ENCODE measurements at regions not wholly inside any gene's neighbourhood (a gene's known extent, or its start where the extent isn't known, plus 50 kb on each side); places are given as distances from the start of the nearest gene placed in this dataset.

DNA sequence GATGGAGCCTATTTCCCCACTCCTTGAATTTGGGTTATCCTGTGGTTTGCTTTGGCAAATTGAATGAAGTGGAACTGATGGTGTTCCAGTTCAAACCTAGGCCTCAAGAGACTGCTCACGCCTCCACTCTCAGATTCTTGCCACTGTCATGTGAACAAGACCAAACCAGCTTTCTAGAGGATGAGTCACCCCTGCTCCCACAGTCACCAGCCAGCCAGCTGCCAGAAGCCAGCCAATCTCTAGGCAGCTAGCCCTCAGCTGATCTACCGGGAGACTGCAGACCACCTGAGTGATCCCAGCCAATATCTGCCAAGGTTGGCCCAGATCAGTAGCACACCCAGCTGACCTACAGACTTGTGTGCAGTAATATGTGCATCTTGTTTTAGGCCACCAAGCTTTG, 300.6 kb downstream of the TMEM38B start:
- no peak for TF ChIP-seq SP1 (IDR thresholded peaks at IDR 0.05)
- TF ChIP-seq HDGF (IDR thresholded peaks at IDR 0.05; ENCODE audit: borderline replicate concordance): no peak
- no peak for TF ChIP-seq FOXM1 (IDR thresholded peaks at IDR 0.05; ENCODE audit: borderline replicate concordance)
- TF ChIP-seq ELF4 (IDR thresholded peaks at IDR 0.05): no peak
- no peak for TF ChIP-seq ARNT (IDR thresholded peaks at IDR 0.05)
- TF ChIP-seq NFRKB (IDR thresholded peaks at IDR 0.05): no peak
- TF ChIP-seq FOXA1 (IDR thresholded peaks at IDR 0.05): no peak
- no peak for TF ChIP-seq FOXK2 (IDR thresholded peaks at IDR 0.05)
- no peak for TF ChIP-seq BHLHE40 (IDR thresholded peaks at IDR 0.05; ENCODE audit: borderline replicate concordance)
- TF ChIP-seq SUZ12 (IDR thresholded peaks at IDR 0.05): no peak
- no peak for TF ChIP-seq TARDBP (IDR thresholded peaks at IDR 0.05)
- TF ChIP-seq, protein P1, sequence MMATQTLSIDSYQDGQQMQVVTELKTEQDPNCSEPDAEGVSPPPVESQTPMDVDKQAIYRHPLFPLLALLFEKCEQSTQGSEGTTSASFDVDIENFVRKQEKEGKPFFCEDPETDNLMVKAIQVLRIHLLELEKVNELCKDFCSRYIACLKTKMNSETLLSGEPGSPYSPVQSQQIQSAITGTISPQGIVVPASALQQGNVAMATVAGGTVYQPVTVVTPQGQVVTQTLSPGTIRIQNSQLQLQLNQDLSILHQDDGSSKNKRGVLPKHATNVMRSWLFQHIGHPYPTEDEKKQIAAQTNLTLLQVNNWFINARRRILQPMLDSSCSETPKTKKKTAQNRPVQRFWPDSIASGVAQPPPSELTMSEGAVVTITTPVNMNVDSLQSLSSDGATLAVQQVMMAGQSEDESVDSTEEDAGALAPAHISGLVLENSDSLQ (IDR thresholded peaks at IDR 0.05): no peak
- no peak for TF ChIP-seq L3MBTL2 (conservative IDR thresholded peaks at IDR 0.05)
- CTCF ChIA-PET: no interaction called here
- DNase-seq (ENCODE audit: extremely low spot score): no peak
- POLR2A ChIA-PET: no interaction called here

DNA sequence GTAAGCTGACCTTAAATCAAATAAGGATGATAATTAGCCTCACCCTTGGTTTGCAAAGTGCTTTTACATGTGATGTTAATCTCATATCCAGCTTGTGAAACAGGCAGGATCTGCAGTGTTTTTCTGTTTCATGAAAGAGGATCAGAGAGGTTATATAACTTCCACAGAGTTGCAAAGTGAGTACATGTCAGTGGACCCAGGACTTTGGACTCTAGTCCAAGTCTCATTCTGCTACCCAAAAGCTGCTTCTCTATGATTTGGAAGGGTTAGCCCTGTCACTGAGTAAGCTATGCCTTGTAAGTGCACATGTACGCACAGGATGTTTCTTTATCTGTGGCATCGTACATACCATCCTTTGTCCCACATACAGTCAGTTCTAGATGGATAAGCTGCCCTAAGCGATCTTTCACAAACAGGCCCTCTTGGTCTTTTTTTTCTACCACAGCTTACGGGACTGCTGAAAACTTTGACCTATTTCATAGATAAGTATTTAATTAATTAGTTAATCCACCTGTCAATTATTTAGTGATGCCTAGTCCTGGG, 322.9 kb downstream of the TMEM38B start:
- no peak for DNase-seq (ENCODE audit: extremely low spot score)
- TF ChIP-seq FOXM1 (IDR thresholded peaks at IDR 0.05; ENCODE audit: borderline replicate concordance): no peak
- TF ChIP-seq ZNF384 (IDR thresholded peaks at IDR 0.05): no peak
- no peak for TF ChIP-seq SP1 (IDR thresholded peaks at IDR 0.05)
- TF ChIP-seq LEF1 (IDR thresholded peaks at IDR 0.05; ENCODE audit: borderline replicate concordance): no peak
- no peak for TF ChIP-seq ARNT (IDR thresholded peaks at IDR 0.05)
- TF ChIP-seq L3MBTL2 (conservative IDR thresholded peaks at IDR 0.05): no peak
- no peak for TF ChIP-seq TARDBP (IDR thresholded peaks at IDR 0.05)
- no peak for TF ChIP-seq HDGF (IDR thresholded peaks at IDR 0.05; ENCODE audit: borderline replicate concordance)
- no peak for TF ChIP-seq FOXK2 (IDR thresholded peaks at IDR 0.05)
- no peak for TF ChIP-seq CTBP1 (IDR thresholded peaks at IDR 0.05; ENCODE audit: borderline replicate concordance)
- TF ChIP-seq, protein P1 (IDR thresholded peaks at IDR 0.05): no peak
- ChIA-PET POLR2A (no interaction called here), CTCF (no interaction called here)

- ChIA-PET POLR2A (no interaction called here), CTCF (no interaction called here)
- TF ChIP-seq ZNF384 (IDR thresholded peaks at IDR 0.05): no peak
- TF ChIP-seq ARNT (IDR thresholded peaks at IDR 0.05): no peak
- no peak for TF ChIP-seq CTBP1 (IDR thresholded peaks at IDR 0.05; ENCODE audit: borderline replicate concordance)
- TF ChIP-seq FOXM1 (IDR thresholded peaks at IDR 0.05; ENCODE audit: borderline replicate concordance): no peak
- TF ChIP-seq TARDBP (IDR thresholded peaks at IDR 0.05): no peak
- TF ChIP-seq SP1 (IDR thresholded peaks at IDR 0.05): no peak
- TF ChIP-seq SUZ12 (IDR thresholded peaks at IDR 0.05): no peak
- no peak for TF ChIP-seq NFRKB (IDR thresholded peaks at IDR 0.05)
- TF ChIP-seq HDGF (IDR thresholded peaks at IDR 0.05; ENCODE audit: borderline replicate concordance): no peak
- TF ChIP-seq LEF1 (IDR thresholded peaks at IDR 0.05; ENCODE audit: borderline replicate concordance): no peak
- TF ChIP-seq ELF4 (IDR thresholded peaks at IDR 0.05): no peak
- no peak for TF ChIP-seq FOXK2 (IDR thresholded peaks at IDR 0.05)
- TF ChIP-seq BHLHE40 (IDR thresholded peaks at IDR 0.05; ENCODE audit: borderline replicate concordance): no peak
- TF ChIP-seq, protein P1 (IDR thresholded peaks at IDR 0.05): no peak
- no peak for DNase-seq (ENCODE audit: extremely low spot score)
Observed at GRCh38 chr9:106019039-106019680, 324.8 kb downstream of the TMEM38B start.

DNA sequence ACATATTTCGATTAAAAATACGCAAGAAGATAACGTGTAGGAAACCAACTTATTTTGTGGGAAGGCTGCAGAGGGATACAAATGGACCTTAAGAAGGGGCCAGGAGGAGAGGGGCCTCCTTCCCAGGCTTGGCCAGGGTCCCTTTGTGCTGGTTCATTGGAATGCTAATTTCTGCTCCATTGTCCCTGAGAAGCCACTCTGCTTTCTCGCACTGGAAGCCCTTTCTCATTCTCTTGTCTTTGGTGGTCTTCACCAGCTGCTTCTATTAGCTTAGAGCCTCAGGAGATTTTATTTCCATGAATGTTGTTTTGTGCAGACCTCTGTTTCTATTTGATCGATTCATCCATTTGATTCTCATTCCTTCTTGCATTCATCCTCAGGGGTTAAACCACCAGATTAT, 325.4 kb downstream of the TMEM38B start:
- CTCF ChIA-PET: no interaction called here
- TF ChIP-seq FOXA1 (IDR thresholded peaks at IDR 0.05) (no peak), LEF1 (IDR thresholded peaks at IDR 0.05; ENCODE audit: borderline replicate concordance) (no peak), CTBP1 (IDR thresholded peaks at IDR 0.05; ENCODE audit: borderline replicate concordance) (no peak)
- TF ChIP-seq, protein P1 (IDR thresholded peaks at IDR 0.05): no peak
- no peak for DNase-seq (ENCODE audit: extremely low spot score)
- POLR2A ChIA-PET: no interaction called here

DNA sequence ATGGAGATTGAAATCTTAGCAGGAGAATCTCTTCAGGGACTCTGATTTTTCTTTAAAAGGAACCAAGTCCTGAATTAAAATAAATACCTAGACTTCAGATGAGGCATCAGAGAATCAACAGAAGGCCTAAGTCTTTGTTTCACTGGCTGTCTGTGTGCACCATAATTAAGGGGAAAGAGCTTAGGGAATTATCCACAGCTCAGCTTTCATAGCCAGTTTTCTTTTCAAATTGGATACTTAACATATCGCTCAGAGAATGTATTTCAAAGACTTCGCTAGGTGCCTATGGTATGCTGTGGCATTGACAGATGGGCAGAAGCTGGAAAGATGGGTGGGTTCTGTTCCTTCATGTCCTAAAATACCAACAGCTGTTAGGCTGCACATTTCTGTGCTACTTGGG, 325.8 kb downstream of the TMEM38B start:
- TF ChIP-seq FOXA1 (IDR thresholded peaks at IDR 0.05) (no peak), FOXK2 (IDR thresholded peaks at IDR 0.05) (no peak), L3MBTL2 (conservative IDR thresholded peaks at IDR 0.05) (no peak), SP1 (IDR thresholded peaks at IDR 0.05) (no peak), SUZ12 (IDR thresholded peaks at IDR 0.05) (no peak), LEF1 (IDR thresholded peaks at IDR 0.05; ENCODE audit: borderline replicate concordance) (no peak), ZNF384 (IDR thresholded peaks at IDR 0.05) (no peak), FOXM1 (IDR thresholded peaks at IDR 0.05; ENCODE audit: borderline replicate concordance) (no peak), BHLHE40 (IDR thresholded peaks at IDR 0.05; ENCODE audit: borderline replicate concordance) (no peak), ARNT (IDR thresholded peaks at IDR 0.05) (no peak), NFRKB (IDR thresholded peaks at IDR 0.05) (no peak), ELF4 (IDR thresholded peaks at IDR 0.05) (no peak), HDGF (IDR thresholded peaks at IDR 0.05; ENCODE audit: borderline replicate concordance) (no peak), CTBP1 (IDR thresholded peaks at IDR 0.05; ENCODE audit: borderline replicate concordance) (no peak), TARDBP (IDR thresholded peaks at IDR 0.05) (no peak)
- TF ChIP-seq, protein P1 (IDR thresholded peaks at IDR 0.05): no peak
- ChIA-PET POLR2A (no interaction called here), CTCF (no interaction called here)
- no peak for DNase-seq (ENCODE audit: extremely low spot score)
